Caco-2 (cell line): ENCODE measurements at regions not wholly inside any gene's neighbourhood (a gene's known extent, or its start where the extent isn't known, plus 50 kb on each side); places are given as distances from the start of the nearest gene placed in this dataset.

Source experiments
- BruUV-seq: library from RNA; stranded (reverse); fragments of 400-500 nt; replicated peaks from 2 replicates; lab custom pipeline; 2021; lab: Mats Ljungman, UMichigan
- CTCF ChIA-PET: fragments of 300-600 bp; sonication (Branson Sonifier 250); formaldehyde crosslinking; loops from one replicate; lab custom pipeline; 2022; ENCODE audit warnings: antibody characterized with exemption; lab: Charles Lee
- POLR2A ChIA-PET: fragments of 300-600 bp; sonication (Branson Sonifier 250); formaldehyde crosslinking; loops from one replicate; lab custom pipeline; 2022; ENCODE audit warnings: antibody characterized with exemption; lab: Charles Lee
- DNase-seq, 2 experiments: peaks; one replicate each; pipeline versions ENCODE4 v3.0.0 to v3.0.0-alpha.2; 2020 to 2022
- H3K27me3 ChIP-seq: replicated peaks from 2 replicates; pipeline ENCODE4 v1.6.0; 2011; ENCODE audit warnings: low read length; ENCODE audit not compliant: control insufficient read depth, insufficient read depth
- H3K36me3 ChIP-seq: 2 replicates; pipeline ENCODE4 v1.5.1; 2011; ENCODE audit warnings: low read length; ENCODE audit not compliant: control insufficient read depth, insufficient read depth
- H3K4me1 ChIP-seq: fragments of 250-450 bp; sonication (Bioruptor Pico); 2 replicates; pipeline ENCODE4 v1.5.1; 2020; ENCODE audit warnings: mild to moderate bottlenecking
- H3K4me3 ChIP-seq: 2 replicates; pipeline ENCODE4 v1.5.1; 2011; ENCODE audit warnings: low read depth, mild to moderate bottlenecking, control low read depth, low read length
- H3K9me3 ChIP-seq: fragments of 250-450 bp; sonication (Bioruptor Pico); 2 replicates; pipeline ENCODE4 v1.5.1; 2020; ENCODE audit warnings: mild to moderate bottlenecking, moderate library complexity
- H3K27ac Mint-ChIP-seq: one replicate; pipeline ENCODE4 v1.8.0; 2022; ENCODE audit warnings: mixed read lengths; ENCODE audit not compliant: unreplicated experiment
- H3K27me3 Mint-ChIP-seq: one replicate; pipeline ENCODE4 v1.8.0; 2022; ENCODE audit warnings: mixed read lengths; ENCODE audit not compliant: insufficient read depth, unreplicated experiment
- H3K36me3 Mint-ChIP-seq: one replicate; pipeline ENCODE4 v1.8.0; 2022; ENCODE audit warnings: mild to moderate bottlenecking, mixed read lengths; ENCODE audit not compliant: insufficient read depth, unreplicated experiment
- H3K4me1 Mint-ChIP-seq: one replicate; pipeline ENCODE4 v1.8.0; 2022; ENCODE audit warnings: low read depth, mixed read lengths; ENCODE audit not compliant: unreplicated experiment
- H3K4me3 Mint-ChIP-seq: one replicate; pipeline ENCODE4 v1.8.0; 2022; ENCODE audit warnings: mild to moderate bottlenecking, moderate library complexity, mixed read lengths; ENCODE audit not compliant: unreplicated experiment
- H3K9me3 Mint-ChIP-seq: one replicate; pipeline ENCODE4 v1.8.0; 2022; ENCODE audit warnings: mixed read lengths; ENCODE audit not compliant: unreplicated experiment
- CTCF ChIP-seq, 2 experiments: fragments of 200-600 bp in 1 of 2; IDR thresholded peaks; 1 replicate in 1 of 2; 2 replicates in 1 of 2; pipeline versions ENCODE4 v1.5.1 to v1.8.0; 2011 to 2022; ENCODE audit warnings: antibody characterized with exemption in 1 of 2, control low read depth in 1 of 2, inconsistent platforms in 1 of 2, low read depth in 1 of 2, low read length in 1 of 2, mild to moderate bottlenecking in 1 of 2, moderate library complexity in 1 of 2; ENCODE audit not compliant: insufficient read depth in 1 of 2, severe bottlenecking in 1 of 2, unreplicated experiment in 1 of 2
- intact Hi-C: fragments of 100-400 bp; cut with micrococcal nuclease; formaldehyde crosslinking; loops from one replicate; pipeline ENCODE4 v1.10.0; 2022; ENCODE audit not compliant: unreplicated experiment

GRCh38 chr10:61063901-61064300 is 119.9 kb upstream of the RHOBTB1 start:
- no peak for DNase-seq
- TF ChIP-seq CTCF (IDR thresholded peaks at IDR 0.05; ENCODE audit: insufficient read depth in 1 of 2, low read depth in 1 of 2, low read length in 1 of 2, severe bottlenecking in 1 of 2, unreplicated experiment in 1 of 2): no peak
- Histone ChIP-seq H3K27me3 (no peaks in the 10 kb centered on the region), H3K4me3 (no peak overlapping the region), H3K9me3 (no peaks in the 10 kb centered on the region), H3K4me1 (peaks cover 55% of the 10 kb centered on the region), H3K36me3 (no peaks in the 10 kb centered on the region)
- BruUV-seq: no TSS peak
- H3K4me1 Mint-ChIP-seq: peaks cover 14% of the 10 kb centered on the region
- H3K27ac Mint-ChIP-seq: no peak overlapping the region
- peaks cover 14% of the 10 kb centered on the region for H3K27me3 Mint-ChIP-seq
- no peak overlapping the region for H3K4me3 Mint-ChIP-seq
- ChIA-PET POLR2A (no interaction called here), CTCF (interaction anchor here (1.0 kb wide), 1 partner anchor 39 kb away, joined by 4 read pairs; no protein-coding TSS in a partner anchor)
- intact Hi-C loops: loop anchor here (1.0 to 10.0 kb wide), 3 partner anchors 47 to 871 kb away; no protein-coding TSS in a partner anchor
- no peaks in the 10 kb centered on the region for H3K36me3 Mint-ChIP-seq
- no peaks in the 10 kb centered on the region for H3K9me3 Mint-ChIP-seq

- ChIA-PET POLR2A (interaction anchor here (0.6 kb wide), 1 partner anchor 284 kb away, joined by 3 read pairs; the partner anchor contains the start of gene CDK1), CTCF (interaction anchor here (0.7 to 1.0 kb wide), 2 partner anchors 38 to 78 kb away, joined by 3 to 4 read pairs; no protein-coding TSS in a partner anchor)
Observed at GRCh38 chr10:61063034-61063433, 119.0 kb upstream of the RHOBTB1 start.

GRCh38 chr10:61061923-61062504 is 118.0 kb upstream of the RHOBTB1 start:
- no peaks in the 10 kb centered on the region for H3K27me3 ChIP-seq
- H3K4me3 ChIP-seq: no peak overlapping the region
- Mint-ChIP-seq H3K27ac (peak overlapping the region; percentile 56), H3K9me3 (no peaks in the 10 kb centered on the region), H3K36me3 (no peaks in the 10 kb centered on the region), H3K4me3 (no peak overlapping the region), H3K27me3 (peaks cover 11% of the 10 kb centered on the region), H3K4me1 (peaks cover 6% of the 10 kb centered on the region)
- DNase-seq: no peak
- intact Hi-C loops: loop anchor here (5.0 to 10.0 kb wide), 2 partner anchors 785 to 873 kb away; no protein-coding TSS in a partner anchor
- ChIA-PET CTCF (no interaction called here), POLR2A (no interaction called here)
- no peaks in the 10 kb centered on the region for H3K36me3 ChIP-seq
- no peaks in the 10 kb centered on the region for H3K9me3 ChIP-seq
- no TSS peak for BruUV-seq
- no peak for TF ChIP-seq CTCF (IDR thresholded peaks at IDR 0.05; ENCODE audit: insufficient read depth in 1 of 2, low read depth in 1 of 2, low read length in 1 of 2, severe bottlenecking in 1 of 2, unreplicated experiment in 1 of 2)
- peaks cover 37% of the 10 kb centered on the region for H3K4me1 ChIP-seq

More at GRCh38 chr10:61063034-61063433, 119.0 kb upstream of the RHOBTB1 start:
- Mint-ChIP-seq H3K4me1 (peaks cover 11% of the 10 kb centered on the region), H3K4me3 (no peak overlapping the region), H3K27ac (no peak overlapping the region), H3K27me3 (peaks cover 14% of the 10 kb centered on the region), H3K9me3 (no peaks in the 10 kb centered on the region), H3K36me3 (no peaks in the 10 kb centered on the region)
- no peaks in the 10 kb centered on the region for H3K36me3 ChIP-seq
- peaks cover 47% of the 10 kb centered on the region for H3K4me1 ChIP-seq
- H3K4me3 ChIP-seq: no peak overlapping the region
- intact Hi-C loops: loop anchor here (5.0 to 10.0 kb wide), 2 partner anchors 784 to 872 kb away; no protein-coding TSS in a partner anchor
- DNase-seq: peak; percentile 53 to 63
- BruUV-seq: no TSS peak
- H3K9me3 ChIP-seq: no peaks in the 10 kb centered on the region
- no peak for TF ChIP-seq CTCF (IDR thresholded peaks at IDR 0.05; ENCODE audit: insufficient read depth in 1 of 2, low read depth in 1 of 2, low read length in 1 of 2, severe bottlenecking in 1 of 2, unreplicated experiment in 1 of 2)
- no peaks in the 10 kb centered on the region for H3K27me3 ChIP-seq
